ENCODE measurements at regions not wholly inside any gene's neighbourhood (a gene's known extent, or its start where the extent isn't known, plus 50 kb on each side); places are given as distances from the start of the nearest gene placed in this dataset.

GRCh38 chr13:94776956-94777355, 64.6 kb upstream of the SOX21 start:
- no peak for DNase-seq
- no peaks in the 10 kb centered on the region for H3K4me1 ChIP-seq (ENCODE audit: control insufficient read depth, insufficient read depth, low read length)

More at GRCh38 chr13:94776956-94777355, 64.6 kb upstream of the SOX21 start:
- H2BK15ac ChIP-seq (ENCODE audit: low read depth, low read length): no peak overlapping the region
- H2BK120ac ChIP-seq (ENCODE audit: low read depth, low read length): no peak overlapping the region
- H4K91ac ChIP-seq (ENCODE audit: insufficient read depth, low read depth, low read length): no peak overlapping the region
- H3K18ac ChIP-seq (ENCODE audit: low read depth, low read length): no peak overlapping the region
- no peak overlapping the region for H3K23ac ChIP-seq (ENCODE audit: low read depth, low read length)
- no peak overlapping the region for H2AK5ac ChIP-seq (ENCODE audit: low read depth, low read length)
- H3K4ac ChIP-seq (ENCODE audit: low read depth, low read length): no peak overlapping the region
- no peaks in the 10 kb centered on the region for H4K20me1 ChIP-seq (ENCODE audit: insufficient read depth, low read length)
- H3K27ac ChIP-seq (ENCODE audit: insufficient read depth, low read length): no peak overlapping the region
- H4K8ac ChIP-seq (ENCODE audit: low read depth in 2 of 2, low read length in 2 of 2): no peak overlapping the region
- H2AFZ ChIP-seq (replicated peaks; ENCODE audit: low read length, poor library complexity): no peak overlapping the region
- H2BK5ac ChIP-seq (ENCODE audit: low read depth, low read length, poor library complexity, severe bottlenecking): no peak overlapping the region
- H3K9me3 ChIP-seq (ENCODE audit: control insufficient read depth, insufficient read depth, low read length): no peaks in the 10 kb centered on the region
- CTCF ChIA-PET: no interaction called here
- H4K5ac ChIP-seq (ENCODE audit: low read depth, low read length): no peak overlapping the region
- BruUV-seq (replicated peaks): no TSS peak
- ATAC-seq (ENCODE audit: low read depth): no peak
- H3K36me3 ChIP-seq (ENCODE audit: control insufficient read depth, insufficient read depth, low read length): no peaks in the 10 kb centered on the region
- dilution Hi-C loops (cut with HindIII; ENCODE audit: low sequenced_read_pairs, unreplicated experiment) (no loop called here), in situ Hi-C loops (cut with MboI; ENCODE audit: low sequenced_read_pairs) (no loop called here), intact Hi-C loops (cut with micrococcal nuclease) (no loop called here)
- no peaks in the 10 kb centered on the region for H3K9me1 ChIP-seq (ENCODE audit: insufficient read depth, low read length)
- TF ChIP-seq CEBPB (IDR thresholded peaks at IDR 0.05; ENCODE audit: low read depth, low read length) (no peak), MAZ (IDR thresholded peaks at IDR 0.05; ENCODE audit: borderline replicate concordance, low read depth, low read length) (no peak), CHD1 (IDR thresholded peaks at IDR 0.05; ENCODE audit: low read depth, low read length) (no peak), CTCF (conservative IDR thresholded peaks at IDR 0.05; ENCODE audit: low read depth, low read length) (no peak), MAFK (IDR thresholded peaks at IDR 0.05; ENCODE audit: low read depth, low read length) (no peak), NFE2L2 (IDR thresholded peaks at IDR 0.05; ENCODE audit: low read depth, low read length) (no peak), POLR2A (IDR thresholded peaks at IDR 0.05; ENCODE audit: low read depth, low read length) (no peak), RFX5 (IDR thresholded peaks at IDR 0.05; ENCODE audit: low read depth, low read length) (no peak), SMC3 (IDR thresholded peaks at IDR 0.05; ENCODE audit: low read depth, low read length) (no peak), MXI1 (IDR thresholded peaks at IDR 0.05; ENCODE audit: borderline replicate concordance, low read depth, low read length) (no peak), ELK1 (IDR thresholded peaks at IDR 0.05; ENCODE audit: borderline replicate concordance, low read depth, low read length) (no peak), BHLHE40 (IDR thresholded peaks at IDR 0.05; ENCODE audit: low read depth, low read length) (no peak), RCOR1 (IDR thresholded peaks at IDR 0.05; ENCODE audit: insufficient replicate concordance, low read length) (no peak), USF2 (IDR thresholded peaks at IDR 0.05; ENCODE audit: low read depth, low read length) (no peak), RAD21 (IDR thresholded peaks at IDR 0.05; ENCODE audit: low read length) (no peak)
- H2BK20ac ChIP-seq (ENCODE audit: low read depth, low read length): no peak overlapping the region
- POLR2A ChIA-PET (ENCODE audit: unreplicated experiment): no interaction called here
- no peak overlapping the region for H3K4me3 ChIP-seq (ENCODE audit: insufficient read depth, low read depth, low read length)
- H3K4me2 ChIP-seq (ENCODE audit: low read depth, low read length): no peak overlapping the region
- no peaks in the 10 kb centered on the region for H3K79me1 ChIP-seq (ENCODE audit: low read depth in 1 of 2, low read length in 2 of 2)
- H3K9ac ChIP-seq (ENCODE audit: low read depth, low read length): no peak overlapping the region
- WGBS, 2 experiments (ENCODE audit: extremely low coverage in 2 of 2, insufficient read length in 1 of 2): no CpG with 5 or more reads among the region's 1 CpG
- H3K56ac ChIP-seq (ENCODE audit: extremely low read depth, insufficient read depth, low read length): no peak overlapping the region
- no peak overlapping the region for H3K14ac ChIP-seq (replicated peaks; ENCODE audit: low read depth, low read length)
- H2AK9ac ChIP-seq (replicated peaks; ENCODE audit: low read depth, low read length, poor library complexity): no peak overlapping the region
- no peaks in the 10 kb centered on the region for H3K27me3 ChIP-seq (ENCODE audit: control insufficient read depth, insufficient read depth, low read length)
